ENCODE measurements at regions not wholly inside any gene's neighbourhood (a gene's known extent, or its start where the extent isn't known, plus 50 kb on each side); places are given as distances from the start of the nearest gene placed in this dataset.

- H3K4me1 Mint-ChIP-seq: peaks cover 2% of the 10 kb centered on the region; the same call in 1 of the 3 replicates
- no peaks in the 10 kb centered on the region for H3K79me2 ChIP-seq (replicated peaks; ENCODE audit: insufficient read depth)
- peaks cover 8% of the 10 kb centered on the region; the same call in 2 of the 3 replicates for H3K9me3 Mint-ChIP-seq
- H3K9me2 ChIP-seq (ENCODE audit: insufficient read depth): no peaks in the 10 kb centered on the region
- no peak for DNase-seq (ENCODE audit: low spot score)
- peaks cover 3% of the 10 kb centered on the region; the same call in 1 of the 2 replicates for H3K4me1 ChIP-seq (ENCODE audit: insufficient read depth)
- no peaks in the 10 kb centered on the region for H4K20me1 ChIP-seq (replicated peaks; ENCODE audit: insufficient read depth)
- H2AFZ ChIP-seq: no peak overlapping the region
- H3K27me3 Mint-ChIP-seq (ENCODE audit: insufficient read depth, low read depth, poor library complexity): no peaks in the 10 kb centered on the region
- ATAC-seq: no peak
- no peak overlapping the region for H3K27ac ChIP-seq (ENCODE audit: low read depth)
- H3K4me2 ChIP-seq: no peak overlapping the region
- no peaks in the 10 kb centered on the region for H3K27me3 ChIP-seq (ENCODE audit: insufficient read depth)
- TF ChIP-seq JUNB (IDR thresholded peaks at IDR 0.05; ENCODE audit: unreplicated experiment) (no peak), POLR2AphosphoS5 (IDR thresholded peaks at IDR 0.05; ENCODE audit: low read depth) (no peak), REST (IDR thresholded peaks at IDR 0.05; ENCODE audit: unreplicated experiment) (no peak), ETS1 (IDR thresholded peaks at IDR 0.05) (no peak), NANOG (IDR thresholded peaks at IDR 0.05; ENCODE audit: borderline replicate concordance) (no peak), ZNF462 (CRISPR knock-in tag; IDR thresholded peaks at IDR 0.05) (no peak), EZH2 (IDR thresholded peaks at IDR 0.05; ENCODE audit: low read depth, unreplicated experiment) (no peak), STAT1 (IDR thresholded peaks at IDR 0.05; ENCODE audit: unreplicated experiment) (no peak), CREB1 (CRISPR knock-in tag; IDR thresholded peaks at IDR 0.05; ENCODE audit: low read depth) (no peak), ZNF114 (CRISPR knock-in tag; IDR thresholded peaks at IDR 0.05) (no peak), EZH2phosphoT487 (IDR thresholded peaks at IDR 0.05; ENCODE audit: unreplicated experiment) (no peak), ZNF331 (CRISPR knock-in tag; IDR thresholded peaks at IDR 0.05; ENCODE audit: low read depth) (no peak), CTCF (conservative IDR thresholded peaks at IDR 0.05; ENCODE audit: low read depth in 2 of 2) (no peak)
- H3F3A ChIP-seq (replicated peaks; ENCODE audit: low read depth): no peaks in the 10 kb centered on the region
- no peak overlapping the region for H3K27ac Mint-ChIP-seq
- H3K36me3 Mint-ChIP-seq (ENCODE audit: low read depth): peaks cover 6% of the 10 kb centered on the region; the same call in 2 of the 3 replicates
- no peaks in the 10 kb centered on the region for H3K36me3 ChIP-seq (ENCODE audit: insufficient read depth)
- no peak overlapping the region for H3K4me3 ChIP-seq
- H3K4me3 Mint-ChIP-seq: no peak overlapping the region
Measured at GRCh38 chr5:145536133-145536532, 299.0 kb downstream of the PRELID2 start.

All from GM23338 (cell line).